Omental fat pad (tissue), 3 donors: ENCODE measurements at regions not wholly inside any gene's neighbourhood (a gene's known extent, or its start where the extent isn't known, plus 50 kb on each side); places are given as distances from the start of the nearest gene placed in this dataset.

Experiments used
- ATAC-seq: fragments of 150-250 bp; one replicate; pipeline ENCODE4 v1.9.1; 2016; ENCODE audit warnings: mild to moderate bottlenecking, moderate library complexity; ENCODE audit not compliant: low FRiP score
- DNase-seq: peaks from one replicate; pipeline ENCODE4 v3.0.0-alpha.2; 2019; ENCODE audit warnings: low spot score
- CTCF ChIP-seq, 3 donors: fragments of 450-650 bp; IDR thresholded peaks; one replicate each; pipeline ENCODE4 v1.5.1; 2016 to 2017; ENCODE audit warnings: antibody characterized with exemption in 3 of 3, mild to moderate bottlenecking in 3 of 3, moderate library complexity in 2 of 3

GRCh38 chr7:113968713-113969112, 49.9 kb upstream of the PPP1R3A start:
- TF ChIP-seq CTCF (IDR thresholded peaks at IDR 0.05) = no peak
- ATAC-seq = no peak
- no peak for DNase-seq
